SK-N-SH treated with all-trans-retinoic acid at 6 μM for 48 hours (cell line): ENCODE measurements at regions not wholly inside any gene's neighbourhood (a gene's known extent, or its start where the extent isn't known, plus 50 kb on each side); places are given as distances from the start of the nearest gene placed in this dataset.

Experiments used
- ATAC-seq: fragments of 200-7000 bp; cut with Tn5 transposase; 3 replicates; pipeline ENCODE4 v1.9.1; 2020; ENCODE audit warnings: mild to moderate bottlenecking, moderate library complexity
- ARNTL ChIP-seq: fragments of 450-650 bp; formaldehyde crosslinking; IDR thresholded peaks from 2 replicates; pipeline ENCODE4 v1.5.0; 2020; ENCODE audit warnings: low read depth, mild to moderate bottlenecking, moderate library complexity, borderline replicate concordance
- BACH2 ChIP-seq: fragments of 250-450 bp; sonication (Bioruptor Pico); IDR thresholded peaks from 2 replicates; pipeline ENCODE4 v1.9.0; 2021; ENCODE audit warnings: mild to moderate bottlenecking, borderline replicate concordance
- CREB5 ChIP-seq: fragments of 250-450 bp; sonication (Bioruptor Pico); IDR thresholded peaks from 2 replicates; pipeline ENCODE4 v1.5.1; 2020; ENCODE audit warnings: low read depth, mild to moderate bottlenecking, moderate library complexity
- CSRNP3 ChIP-seq: fragments of 250-450 bp; sonication (Bioruptor Pico); IDR thresholded peaks from 2 replicates; pipeline ENCODE4 v1.5.1; 2021; ENCODE audit warnings: mild to moderate bottlenecking, moderate library complexity
- ESRRG ChIP-seq: fragments of 250-450 bp; sonication (Bioruptor Pico); IDR thresholded peaks from 2 replicates; pipeline ENCODE4 v1.6.1; 2021; ENCODE audit warnings: mild to moderate bottlenecking
- OSR1 ChIP-seq: fragments of 250-450 bp; sonication (Bioruptor Pico); IDR thresholded peaks from 2 replicates; pipeline ENCODE4 v1.8.0; 2022; ENCODE audit warnings: moderate library complexity, mild to moderate bottlenecking, inconsistent platforms
- PATZ1 ChIP-seq: fragments of 250-450 bp; sonication (Bioruptor Pico); IDR thresholded peaks from 2 replicates; pipeline ENCODE4 v1.8.0; 2020; ENCODE audit warnings: mild to moderate bottlenecking, moderate library complexity, borderline replicate concordance
- POU6F1 ChIP-seq: fragments of 250-450 bp; sonication (Bioruptor Pico); IDR thresholded peaks from 2 replicates; pipeline ENCODE4 v1.8.0; 2021; ENCODE audit warnings: low read depth, mild to moderate bottlenecking, moderate library complexity, borderline replicate concordance
- PPARA ChIP-seq: fragments of 250-450 bp; sonication (Bioruptor Pico); IDR thresholded peaks from 2 replicates; pipeline ENCODE4 v1.5.0; 2020; ENCODE audit warnings: mild to moderate bottlenecking, borderline replicate concordance
- RARB ChIP-seq: fragments of 250-450 bp; sonication (Bioruptor Pico); IDR thresholded peaks from 2 replicates; pipeline ENCODE4 v1.8.0; 2021; ENCODE audit warnings: mild to moderate bottlenecking, moderate library complexity
- SNAI2 ChIP-seq: fragments of 250-450 bp; sonication (Bioruptor Pico); IDR thresholded peaks from 2 replicates; pipeline ENCODE4 v1.5.0; 2020; ENCODE audit warnings: mild to moderate bottlenecking, moderate library complexity
- TOX ChIP-seq: fragments of 250-450 bp; sonication (Bioruptor Pico); IDR thresholded peaks from 2 replicates; pipeline ENCODE4 v1.8.0; 2021; ENCODE audit warnings: mild to moderate bottlenecking, moderate library complexity, borderline replicate concordance
- ZC3H10 ChIP-seq: fragments of 250-450 bp; sonication (Bioruptor Pico); IDR thresholded peaks from 2 replicates; pipeline ENCODE4 v1.5.1; 2021; ENCODE audit warnings: mild to moderate bottlenecking, moderate library complexity
- ZFP3 ChIP-seq: fragments of 250-450 bp; sonication (Bioruptor Pico); IDR thresholded peaks from 2 replicates; pipeline ENCODE4 v1.5.0; 2020; ENCODE audit warnings: mild to moderate bottlenecking, moderate library complexity
- ZFP30 ChIP-seq: fragments of 450-650 bp; formaldehyde crosslinking; IDR thresholded peaks from 2 replicates; pipeline ENCODE4 v1.5.0; 2022; ENCODE audit warnings: mild to moderate bottlenecking, moderate library complexity
- ZNF565 ChIP-seq: fragments of 450-650 bp; formaldehyde crosslinking; conservative IDR thresholded peaks from 2 replicates; pipeline ENCODE4 v1.5.0; 2020; ENCODE audit warnings: low read depth, mild to moderate bottlenecking, moderate library complexity
- ZNF70 ChIP-seq: fragments of 450-650 bp; formaldehyde crosslinking; IDR thresholded peaks from 2 replicates; pipeline ENCODE4 v1.5.0; 2020; ENCODE audit warnings: mild to moderate bottlenecking, moderate library complexity
- ZNF8 ChIP-seq: fragments of 450-650 bp; formaldehyde crosslinking; IDR thresholded peaks from 2 replicates; pipeline ENCODE4 v1.5.0; 2020; ENCODE audit warnings: mild to moderate bottlenecking, moderate library complexity

- no peak for ATAC-seq
- TF ChIP-seq RARB (CRISPR knock-in tag): no peak
- TF ChIP-seq TOX: no peak
- TF ChIP-seq OSR1 (CRISPR knock-in tag): no peak
- TF ChIP-seq ESRRG: no peak
- no peak for TF ChIP-seq SNAI2 (CRISPR knock-in tag)
- no peak for TF ChIP-seq ZNF565 (CRISPR knock-in tag)
- TF ChIP-seq CSRNP3 (CRISPR knock-in tag): no peak
- TF ChIP-seq ZFP3 (CRISPR knock-in tag): no peak
- no peak for TF ChIP-seq ZC3H10 (CRISPR knock-in tag)
- no peak for TF ChIP-seq BACH2 (CRISPR knock-in tag)
- TF ChIP-seq ZNF70 (CRISPR knock-in tag): no peak
- no peak for TF ChIP-seq ZNF8
- TF ChIP-seq CREB5 (CRISPR knock-in tag): no peak
- TF ChIP-seq ZFP30 (CRISPR knock-in tag): no peak
These were observed 56.5 kb upstream of the AMN1 start for GRCh38 chr12:31785318-31785717.

GRCh38 chr12:31783996-31784645 lies 55.3 kb upstream of the AMN1 start:
- TF ChIP-seq ARNTL (CRISPR knock-in tag) (no peak), PATZ1 (CRISPR knock-in tag) (no peak), PPARA (no peak), TOX (no peak), RARB (CRISPR knock-in tag) (no peak), CREB5 (CRISPR knock-in tag) (no peak), POU6F1 (no peak), CSRNP3 (CRISPR knock-in tag) (no peak), ZFP30 (CRISPR knock-in tag) (no peak), ZFP3 (CRISPR knock-in tag) (no peak), SNAI2 (CRISPR knock-in tag) (no peak), ZNF8 (no peak), ZNF70 (CRISPR knock-in tag) (no peak)
- ATAC-seq: no peak

GRCh38 chr12:31783556-31783955 lies 54.7 kb upstream of the AMN1 start:
- no peak for ATAC-seq
- no peak for TF ChIP-seq BACH2 (CRISPR knock-in tag)
